SH-SY5Y (cell line): ENCODE measurements at regions not wholly inside any gene's neighbourhood (a gene's known extent, or its start where the extent isn't known, plus 50 kb on each side); places are given as distances from the start of the nearest gene placed in this dataset.

Source experiments
- GATA2 ChIP-seq: IDR thresholded peaks from 2 replicates; pipeline ENCODE4 v1.6.1; 2011; ENCODE audit warnings: mild to moderate bottlenecking, low read depth, low read length
- GATA3 ChIP-seq: IDR thresholded peaks from 2 replicates; pipeline ENCODE4 v1.6.1; 2011; ENCODE audit warnings: low read depth, mild to moderate bottlenecking, low read length, moderate library complexity

GRCh38 chr13:67763984-67764383, 533.8 kb upstream of the PCDH9 start:
- TF ChIP-seq GATA3 (no peak), GATA2 (no peak)

DNA sequence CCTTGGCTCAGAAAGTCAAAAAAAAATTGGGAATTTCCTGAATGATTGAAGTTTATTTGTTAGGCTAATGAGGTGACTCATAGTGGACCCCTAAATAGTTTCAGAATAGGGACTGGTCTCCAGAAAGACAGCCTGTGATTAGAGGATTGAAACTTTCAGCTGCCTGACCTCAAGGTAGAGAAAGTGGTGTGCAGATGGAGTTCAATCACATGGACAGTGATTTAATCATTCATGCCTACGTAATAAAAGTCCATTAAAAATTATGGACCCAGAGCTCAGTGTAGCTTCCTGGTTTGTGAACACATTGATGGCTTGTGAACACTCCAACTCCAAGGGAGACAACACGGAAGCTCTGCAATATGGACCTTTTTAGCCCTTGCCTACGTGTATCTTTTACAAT, 533.2 kb upstream of the PCDH9 start:
- TF ChIP-seq GATA2 (no peak), GATA3 (no peak)

DNA sequence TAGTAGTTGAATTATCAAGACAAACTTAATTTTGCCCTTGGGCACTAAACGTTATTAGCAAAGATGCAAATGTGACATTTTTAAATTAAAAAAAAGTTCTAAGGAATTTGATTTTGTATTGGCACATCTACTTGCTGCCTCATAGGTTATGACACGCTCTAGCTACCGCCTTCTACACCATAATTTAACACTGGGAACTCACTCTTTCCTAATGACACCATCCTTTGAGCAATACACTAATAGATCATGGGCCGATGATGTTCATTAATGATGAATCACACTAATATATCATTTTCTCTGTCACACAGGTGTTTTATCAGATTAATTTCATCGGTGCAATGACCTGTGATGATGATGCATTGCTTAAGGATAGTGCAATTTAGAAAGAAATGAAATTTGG, 528.8 kb upstream of the PCDH9 start:
- no peak for TF ChIP-seq GATA3
- no peak for TF ChIP-seq GATA2

GRCh38 chr13:67754012-67754411, 523.9 kb upstream of the PCDH9 start:
- TF ChIP-seq GATA2 (no peak), GATA3 (no peak)

GRCh38 chr13:67752759-67753158, 522.6 kb upstream of the PCDH9 start:
- TF ChIP-seq GATA3 (no peak), GATA2 (no peak)

DNA sequence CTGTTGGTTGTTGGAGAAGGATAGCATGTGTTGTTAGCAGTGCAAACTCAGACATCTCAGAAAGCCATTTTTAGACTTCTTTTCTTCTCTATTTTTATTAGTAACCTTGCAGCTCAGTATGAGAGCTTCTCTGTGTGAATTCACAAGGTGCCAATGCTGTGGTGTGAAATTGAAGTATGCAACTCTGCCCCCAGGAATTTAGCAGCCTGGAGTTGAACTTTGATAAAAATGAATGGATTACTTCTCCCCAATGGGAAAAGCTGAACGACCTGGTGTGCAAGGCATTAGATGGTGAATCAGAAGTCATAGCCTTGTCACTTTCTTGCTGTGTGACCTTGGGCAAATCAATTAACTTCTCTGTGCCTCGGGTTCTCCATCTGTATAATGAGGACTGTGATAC, 512.3 kb upstream of the PCDH9 start:
- no peak for TF ChIP-seq GATA2
- no peak for TF ChIP-seq GATA3

DNA sequence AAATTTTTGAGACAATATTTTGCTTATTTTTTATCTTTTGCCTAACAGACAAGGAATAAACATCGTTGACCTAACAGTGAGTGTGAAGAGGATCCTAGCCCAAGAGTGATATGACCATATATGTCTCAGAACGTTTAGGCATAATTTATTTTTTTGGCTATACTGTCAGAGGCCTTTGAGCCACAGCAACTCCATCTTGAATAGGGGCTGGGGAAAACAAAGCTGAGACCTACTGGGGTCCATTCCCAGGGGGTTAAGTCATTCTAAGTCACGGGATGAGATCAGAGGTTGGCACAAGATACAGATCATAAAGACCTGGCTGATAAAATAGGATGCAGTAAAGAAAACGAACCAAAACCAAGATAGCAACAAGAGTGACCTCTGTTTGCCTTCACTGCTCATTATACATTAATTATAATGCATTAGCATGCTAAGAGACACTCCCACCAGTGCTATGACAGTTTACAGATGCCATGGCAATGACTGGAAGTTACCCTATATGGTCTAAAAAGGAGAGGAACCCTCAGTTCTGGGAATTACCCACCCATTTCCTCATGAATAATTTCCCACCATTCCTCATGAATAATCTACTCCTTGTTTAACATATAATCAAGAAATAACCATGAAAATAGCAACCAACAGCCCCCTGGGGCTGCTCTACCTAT, 510.9 kb upstream of the PCDH9 start:
- TF ChIP-seq GATA3 = no peak
- no peak for TF ChIP-seq GATA2

- no peak for TF ChIP-seq GATA3
Measured at GRCh38 chr13:67736646-67737420, 506.7 kb upstream of the PCDH9 start.

DNA sequence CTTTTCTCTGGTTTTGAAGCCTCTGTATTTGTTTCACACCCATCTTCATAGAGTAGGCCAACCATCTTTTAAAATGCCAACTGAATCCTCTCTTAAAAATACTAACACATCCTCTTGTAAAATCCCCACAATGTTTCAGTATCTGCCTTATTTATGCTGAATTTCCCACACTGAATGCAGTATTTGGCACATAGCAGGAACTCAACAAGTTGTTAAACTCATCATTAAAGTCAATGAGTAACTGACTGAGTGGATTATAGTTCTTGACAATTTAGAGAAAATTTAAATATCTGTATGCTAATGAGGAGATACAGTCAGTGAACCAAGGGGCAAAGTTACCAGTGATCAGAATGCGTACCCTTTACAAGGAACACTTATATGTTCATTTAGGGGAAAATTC, 505.5 kb upstream of the PCDH9 start:
- TF ChIP-seq GATA3 = no peak
- no peak for TF ChIP-seq GATA2

DNA sequence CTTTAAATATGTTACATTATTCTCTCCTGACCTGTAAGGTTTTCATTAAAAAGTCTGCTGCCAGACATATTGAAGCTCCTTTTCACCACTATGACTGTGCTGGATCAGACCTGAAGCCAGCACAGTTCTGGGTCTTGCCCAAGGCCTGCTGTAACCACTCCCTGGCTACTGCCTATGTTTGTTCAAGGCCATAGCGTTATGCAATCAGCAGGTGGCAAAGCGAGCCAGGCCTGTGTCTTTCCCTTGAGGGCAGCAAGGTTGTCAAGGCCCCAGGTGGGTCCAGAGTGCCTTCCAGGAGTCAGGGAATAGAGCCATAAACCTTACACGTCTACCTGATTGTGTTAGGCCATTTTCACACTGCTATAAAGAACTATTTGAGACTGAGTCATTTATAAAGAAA, 496.8 kb upstream of the PCDH9 start:
- TF ChIP-seq GATA3 = no peak

DNA sequence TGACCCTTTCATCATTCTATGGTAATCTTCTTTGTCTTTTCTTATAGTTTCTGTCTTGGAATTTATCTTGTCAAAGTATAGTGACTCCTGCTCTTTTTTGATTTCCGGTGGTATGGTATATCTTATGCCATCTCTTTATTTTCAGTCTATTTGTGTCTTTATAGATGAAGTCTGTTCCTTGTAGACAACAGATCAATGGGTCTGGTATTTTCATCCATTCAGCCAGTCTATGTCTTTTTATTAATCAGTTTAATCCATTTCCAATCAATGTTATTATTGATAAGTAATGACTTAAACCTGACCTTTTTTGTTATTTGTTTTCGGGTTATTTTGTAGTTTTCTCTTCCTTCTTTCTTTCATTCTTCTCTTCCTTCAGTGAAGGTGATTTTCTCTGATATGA, 495.9 kb upstream of the PCDH9 start:
- TF ChIP-seq GATA3 (no peak), GATA2 (no peak)

GRCh38 chr13:67713571-67713970, 483.4 kb upstream of the PCDH9 start:
- TF ChIP-seq GATA3 (no peak), GATA2 (no peak)

- TF ChIP-seq GATA3 = no peak
- TF ChIP-seq GATA2 = no peak
Measured at GRCh38 chr13:67696775-67697174, 466.6 kb upstream of the PCDH9 start.

- TF ChIP-seq GATA3 = no peak
- no peak for TF ChIP-seq GATA2
Measured at GRCh38 chr13:67664502-67664901, 434.4 kb upstream of the PCDH9 start.

DNA sequence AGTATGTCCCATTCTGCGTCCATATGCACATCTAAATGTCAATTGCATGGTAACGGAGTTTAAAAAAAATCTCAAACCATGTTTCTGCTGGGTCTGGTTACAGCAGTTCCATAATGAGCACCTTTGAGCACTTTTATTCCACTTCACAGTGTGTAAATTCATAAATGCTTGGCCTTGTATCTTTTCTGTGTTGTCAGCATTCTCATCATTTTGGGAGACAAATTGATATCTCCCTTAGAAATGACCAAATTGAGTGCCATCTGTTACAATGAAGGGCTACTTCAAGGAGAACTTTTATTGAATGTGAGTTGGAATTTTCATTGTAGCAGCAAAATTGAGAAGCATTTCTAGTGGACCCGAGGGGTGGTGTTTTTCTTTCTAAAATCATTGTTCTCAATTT, 432.9 kb upstream of the PCDH9 start:
- TF ChIP-seq GATA2 (no peak), GATA3 (no peak)
